ENCODE measurements at regions not wholly inside any gene's neighbourhood (a gene's known extent, or its start where the extent isn't known, plus 50 kb on each side); places are given as distances from the start of the nearest gene placed in this dataset.
"Not testable (repeated sequence)": the region's sequence is repeated elsewhere in the genome, so short reads cannot be mapped to it uniquely, and the experiment has no call there.

DNA sequence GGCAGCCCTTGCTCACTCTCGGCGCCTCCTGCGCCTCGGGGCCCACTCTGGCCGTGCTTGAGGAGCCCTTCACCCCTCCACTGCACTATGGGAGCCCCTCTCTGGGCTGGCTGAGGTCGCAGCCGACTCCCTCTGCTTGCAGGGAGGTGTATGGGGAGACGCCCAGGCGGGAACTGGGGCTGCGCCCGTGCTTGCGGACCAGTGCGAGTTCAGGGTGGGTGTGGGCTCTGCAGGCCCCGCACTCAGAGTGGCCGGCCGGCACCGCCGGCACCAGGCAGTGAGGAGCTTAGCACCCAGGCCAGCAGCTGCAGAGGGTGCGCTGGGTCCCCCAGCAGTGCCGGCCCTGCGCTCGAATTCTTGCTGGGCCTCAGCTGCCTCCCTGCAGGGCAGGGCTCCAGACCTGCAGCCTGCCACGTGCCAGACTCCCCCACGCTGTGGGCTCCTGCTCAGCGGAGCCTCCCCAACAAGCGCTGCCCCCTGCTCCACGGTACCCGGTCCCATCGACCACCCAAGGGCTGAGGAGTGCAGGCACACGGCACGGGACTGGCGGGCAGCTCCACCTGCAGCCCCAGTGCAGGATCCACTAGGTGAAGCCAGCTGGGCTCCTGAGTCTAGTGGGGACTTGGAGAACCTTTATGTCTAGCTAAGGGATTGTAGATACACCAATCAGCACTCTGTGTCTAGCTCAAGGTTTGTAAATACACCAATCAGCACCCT is 54.0 kb upstream of the WWC2 start:
- H3K9me3 Mint-ChIP-seq = peaks cover 11% of the 10 kb centered on the region
- not testable (repeated sequence) for H3K4me1 Mint-ChIP-seq; H3K4me3 Mint-ChIP-seq; H3K36me3 Mint-ChIP-seq; DNase-seq (ENCODE audit: low spot score in 2 of 2, unreplicated experiment in 2 of 2); H3K27ac Mint-ChIP-seq; H3K27me3 Mint-ChIP-seq (ENCODE audit: low read depth)

DNA sequence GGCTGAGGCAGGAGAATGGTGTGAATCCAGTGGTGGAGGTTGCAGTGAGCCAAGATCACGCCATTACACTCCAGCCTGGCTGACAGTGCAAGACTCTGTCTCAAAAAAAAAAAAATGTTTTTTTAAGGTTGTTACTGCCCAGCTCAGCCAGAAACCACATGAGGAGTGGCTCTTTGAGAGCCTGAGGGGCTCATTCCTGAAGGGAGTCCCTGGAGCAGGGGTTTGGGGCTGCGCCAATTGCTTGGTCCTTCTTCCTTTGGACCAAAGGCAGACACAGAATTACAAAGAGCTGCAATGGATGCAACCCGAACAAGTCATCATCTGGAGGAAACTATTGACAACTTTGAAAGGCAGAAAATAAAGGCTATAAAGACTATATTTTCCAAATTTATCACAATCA is 60.6 kb upstream of the WWC2 start:
- Mint-ChIP-seq H3K4me1 (peaks cover 5% of the 10 kb centered on the region), H3K27ac (no peak overlapping the region), H3K27me3 (ENCODE audit: low read depth) (no peaks in the 10 kb centered on the region), H3K4me3 (no peak overlapping the region), H3K36me3 (no peaks in the 10 kb centered on the region), H3K9me3 (no peaks in the 10 kb centered on the region)
- TF ChIP-seq, protein P1, sequence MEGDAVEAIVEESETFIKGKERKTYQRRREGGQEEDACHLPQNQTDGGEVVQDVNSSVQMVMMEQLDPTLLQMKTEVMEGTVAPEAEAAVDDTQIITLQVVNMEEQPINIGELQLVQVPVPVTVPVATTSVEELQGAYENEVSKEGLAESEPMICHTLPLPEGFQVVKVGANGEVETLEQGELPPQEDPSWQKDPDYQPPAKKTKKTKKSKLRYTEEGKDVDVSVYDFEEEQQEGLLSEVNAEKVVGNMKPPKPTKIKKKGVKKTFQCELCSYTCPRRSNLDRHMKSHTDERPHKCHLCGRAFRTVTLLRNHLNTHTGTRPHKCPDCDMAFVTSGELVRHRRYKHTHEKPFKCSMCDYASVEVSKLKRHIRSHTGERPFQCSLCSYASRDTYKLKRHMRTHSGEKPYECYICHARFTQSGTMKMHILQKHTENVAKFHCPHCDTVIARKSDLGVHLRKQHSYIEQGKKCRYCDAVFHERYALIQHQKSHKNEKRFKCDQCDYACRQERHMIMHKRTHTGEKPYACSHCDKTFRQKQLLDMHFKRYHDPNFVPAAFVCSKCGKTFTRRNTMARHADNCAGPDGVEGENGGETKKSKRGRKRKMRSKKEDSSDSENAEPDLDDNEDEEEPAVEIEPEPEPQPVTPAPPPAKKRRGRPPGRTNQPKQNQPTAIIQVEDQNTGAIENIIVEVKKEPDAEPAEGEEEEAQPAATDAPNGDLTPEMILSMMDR (IDR thresholded peaks at IDR 0.05; ENCODE audit: unreplicated experiment) = no peak
- DNase-seq (ENCODE audit: low spot score in 2 of 2, unreplicated experiment in 2 of 2) = no peak

DNA sequence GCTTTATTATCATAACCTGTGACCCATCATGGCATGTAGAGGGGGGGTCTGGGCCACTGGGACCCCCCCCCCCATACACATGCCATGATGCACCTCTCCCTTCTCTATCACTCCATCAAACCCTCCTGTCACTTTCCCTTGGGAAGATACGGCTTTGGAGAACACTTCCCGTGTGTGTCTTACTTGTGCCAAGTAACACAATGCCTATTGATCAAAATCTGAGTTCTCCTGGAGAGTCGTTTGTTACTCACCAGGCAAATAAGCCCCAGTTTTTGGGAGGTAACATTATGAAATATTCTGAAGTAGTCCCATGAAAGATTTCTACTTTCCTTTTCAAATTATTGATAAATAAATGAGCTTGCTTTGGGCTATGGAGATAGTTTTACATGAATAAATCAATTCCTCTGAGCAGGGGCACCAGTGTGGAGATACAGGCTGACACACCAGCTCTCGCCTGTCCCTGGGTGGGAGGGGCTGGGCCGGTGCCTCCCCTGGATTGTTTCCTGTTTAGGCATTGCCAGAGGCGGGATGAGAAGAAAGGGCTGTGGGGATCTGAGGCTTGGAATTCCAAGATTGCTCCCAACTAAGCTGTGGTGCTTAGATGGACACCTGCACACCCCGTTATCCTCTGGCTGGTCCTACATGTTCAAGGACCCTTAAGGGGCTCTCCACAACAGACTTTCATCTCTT is 63.2 kb upstream of the WWC2 start:
- TF ChIP-seq, protein P1 (IDR thresholded peaks at IDR 0.05; ENCODE audit: unreplicated experiment) = no peak
- H3K4me1 Mint-ChIP-seq = peaks cover 5% of the 10 kb centered on the region
- no peaks in the 10 kb centered on the region for H3K36me3 Mint-ChIP-seq
- H3K9me3 Mint-ChIP-seq = no peaks in the 10 kb centered on the region
- no peak overlapping the region for H3K4me3 Mint-ChIP-seq
- no peak for DNase-seq (ENCODE audit: low spot score in 2 of 2, unreplicated experiment in 2 of 2)
- no peak overlapping the region for H3K27ac Mint-ChIP-seq
- no peaks in the 10 kb centered on the region for H3K27me3 Mint-ChIP-seq (ENCODE audit: low read depth)

DNA sequence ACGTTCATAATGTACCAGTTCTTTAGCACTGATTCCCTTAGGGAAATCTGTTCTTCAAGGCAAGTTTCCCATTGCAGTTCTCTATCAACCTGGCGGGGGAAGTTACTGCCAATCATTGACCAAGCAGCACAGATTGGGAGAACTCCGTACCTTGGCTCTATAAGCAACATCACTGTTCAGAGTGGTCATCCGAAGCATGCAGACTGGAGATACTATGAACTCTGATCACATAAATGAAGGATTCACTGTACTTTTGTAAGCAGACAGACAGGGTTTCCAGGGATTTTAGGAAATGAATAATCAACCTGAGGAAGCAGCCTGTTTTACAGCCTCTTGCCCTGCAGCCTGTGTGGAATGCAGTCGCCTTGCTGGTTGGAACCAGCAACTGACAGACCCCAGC is 63.8 kb upstream of the WWC2 start:
- Mint-ChIP-seq H3K4me3 (no peak overlapping the region), H3K27me3 (ENCODE audit: low read depth) (peaks cover 4% of the 10 kb centered on the region), H3K36me3 (no peaks in the 10 kb centered on the region), H3K9me3 (no peaks in the 10 kb centered on the region), H3K4me1 (peaks cover 5% of the 10 kb centered on the region), H3K27ac (no peak overlapping the region)
- TF ChIP-seq, protein P1 (IDR thresholded peaks at IDR 0.05; ENCODE audit: unreplicated experiment) = no peak
- DNase-seq (ENCODE audit: low spot score in 2 of 2, unreplicated experiment in 2 of 2) = no peak

DNA sequence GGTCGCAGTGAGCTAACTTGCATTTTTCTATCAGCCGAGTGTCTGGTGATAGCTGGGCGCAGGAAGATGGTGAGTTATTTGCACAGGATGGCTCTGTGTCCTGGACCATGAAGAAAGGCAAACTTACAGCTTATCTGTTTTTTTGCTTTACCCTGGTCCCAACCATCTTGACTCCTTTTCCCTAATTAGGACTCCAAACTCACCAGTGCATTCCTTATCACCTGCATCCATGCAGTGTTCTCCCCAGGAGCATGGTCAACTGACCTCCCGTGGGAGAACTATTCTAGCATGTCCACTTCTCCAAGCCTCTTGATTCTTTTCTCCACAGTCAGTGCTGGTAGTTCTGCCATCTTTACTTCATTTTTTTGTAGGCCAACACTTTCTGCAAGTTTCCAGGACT is 68.2 kb upstream of the WWC2 start:
- no peak for DNase-seq (ENCODE audit: low spot score in 2 of 2, unreplicated experiment in 2 of 2)
- no peaks in the 10 kb centered on the region for H3K9me3 Mint-ChIP-seq
- TF ChIP-seq, protein P1 (IDR thresholded peaks at IDR 0.05; ENCODE audit: unreplicated experiment) = no peak
- H3K4me3 Mint-ChIP-seq = no peak overlapping the region
- no peaks in the 10 kb centered on the region for H3K36me3 Mint-ChIP-seq
- no peak overlapping the region for H3K27ac Mint-ChIP-seq
- H3K4me1 Mint-ChIP-seq = peaks cover 3% of the 10 kb centered on the region
- H3K27me3 Mint-ChIP-seq (ENCODE audit: low read depth) = peaks cover 14% of the 10 kb centered on the region

DNA sequence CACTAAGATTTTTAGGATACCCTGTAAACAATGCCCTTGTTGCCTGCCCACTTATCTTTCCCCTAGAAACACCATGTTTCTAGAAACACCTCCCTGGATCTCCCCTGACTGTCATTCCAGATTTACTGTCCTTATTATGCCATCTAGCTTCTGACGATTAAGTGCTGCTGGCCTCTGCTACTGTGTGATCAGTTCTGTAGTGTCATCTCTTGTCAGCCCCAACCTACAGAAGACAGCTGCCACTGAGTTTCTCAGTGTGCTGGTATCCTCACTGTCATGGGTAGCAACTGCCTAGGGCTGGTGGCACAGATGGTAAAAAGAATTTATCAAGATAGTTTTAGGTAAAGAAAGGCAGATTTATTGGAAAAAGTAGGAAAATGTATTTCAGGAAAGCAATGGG is 68.7 kb upstream of the WWC2 start:
- Mint-ChIP-seq H3K36me3 (no peaks in the 10 kb centered on the region), H3K4me1 (no peaks in the 10 kb centered on the region), H3K9me3 (no peaks in the 10 kb centered on the region), H3K27me3 (ENCODE audit: low read depth) (peaks cover 14% of the 10 kb centered on the region), H3K27ac (no peak overlapping the region), H3K4me3 (no peak overlapping the region)
- no peak for DNase-seq (ENCODE audit: low spot score in 2 of 2, unreplicated experiment in 2 of 2)
- TF ChIP-seq, protein P1 (IDR thresholded peaks at IDR 0.05; ENCODE audit: unreplicated experiment) = no peak

Data from mesothelial cell of epicardium (in vitro differentiated cells).